CD4-positive, alpha-beta memory T cell (primary cell): ENCODE measurements at regions not wholly inside any gene's neighbourhood (a gene's known extent, or its start where the extent isn't known, plus 50 kb on each side); places are given as distances from the start of the nearest gene placed in this dataset.

Experiments used
- CTCF ChIA-PET: fragments of 350-600 bp; sonication (Branson Sonifier 250); formaldehyde crosslinking; loops from one replicate; lab custom pipeline; 2021; ENCODE audit warnings: inconsistent platforms; ENCODE audit not compliant: partially characterized antibody; lab: Charles Lee
- POLR2A ChIA-PET: fragments of 350-600 bp; sonication (Branson Sonifier 250); formaldehyde crosslinking; loops from one replicate; lab custom pipeline; 2021; ENCODE audit not compliant: partially characterized antibody; lab: Charles Lee
- DNase-seq, 5 donors: peaks; one replicate each; pipeline versions ENCODE4 v3.0.0 to v3.0.0-alpha.2; 2020 to 2022; ENCODE audit warnings: mixed read lengths in 1 of 5
- H3K27ac ChIP-seq: one replicate; pipeline ENCODE4 v1.7.0; 2013; ENCODE audit warnings: low read depth, low read length
- H3K27me3 ChIP-seq: 2 replicates; pipeline ENCODE4 v1.7.0; 2013; ENCODE audit warnings: mild to moderate bottlenecking, low read length, moderate library complexity; ENCODE audit not compliant: insufficient read depth
- H3K36me3 ChIP-seq: 2 replicates; pipeline ENCODE4 v1.7.0; 2013; ENCODE audit warnings: mild to moderate bottlenecking, low read length, moderate library complexity; ENCODE audit not compliant: insufficient read depth
- H3K4me1 ChIP-seq: 2 replicates; pipeline ENCODE4 v1.7.0; 2013; ENCODE audit warnings: mild to moderate bottlenecking, low read length, moderate library complexity; ENCODE audit not compliant: insufficient read depth
- H3K4me3 ChIP-seq, 2 donors: one replicate each; pipeline ENCODE4 v1.7.0; 2013; ENCODE audit warnings: low read length in 2 of 2, mild to moderate bottlenecking in 1 of 2
- H3K9me3 ChIP-seq, 2 donors: one replicate each; pipeline ENCODE4 v1.7.0; 2013; ENCODE audit warnings: low read length in 2 of 2, control low read depth in 1 of 2; ENCODE audit not compliant: control insufficient read depth in 1 of 2
- H3K27ac Mint-ChIP-seq, 7 donors: one replicate each; pipeline ENCODE4 v1.8.0; 2020 to 2021; ENCODE audit warnings: mixed read lengths in 7 of 7, mild to moderate bottlenecking in 6 of 7, inconsistent platforms in 3 of 7, moderate library complexity in 3 of 7
- H3K27me3 Mint-ChIP-seq, 2 donors: one replicate each; pipeline ENCODE4 v1.8.0; 2020 to 2021; ENCODE audit warnings: mixed read lengths in 2 of 2
- H3K36me3 Mint-ChIP-seq, 2 donors: one replicate each; pipeline ENCODE4 v1.8.0; 2020 to 2021; ENCODE audit warnings: mixed read lengths in 2 of 2, inconsistent platforms in 1 of 2, mild to moderate bottlenecking in 1 of 2
- H3K4me1 Mint-ChIP-seq, 4 donors: one replicate each; pipeline ENCODE4 v1.8.0; 2020 to 2021; ENCODE audit warnings: mixed read lengths in 4 of 4, mild to moderate bottlenecking in 1 of 4
- H3K4me3 Mint-ChIP-seq, 8 donors: one replicate each; pipeline ENCODE4 v1.8.0; 2020 to 2021; ENCODE audit warnings: mixed read lengths in 8 of 8, mild to moderate bottlenecking in 7 of 8, moderate library complexity in 6 of 8, inconsistent platforms in 3 of 8
- H3K9me3 Mint-ChIP-seq, 8 donors: one replicate each; pipeline ENCODE4 v1.8.0; 2020 to 2021; ENCODE audit warnings: mixed read lengths in 8 of 8, mild to moderate bottlenecking in 5 of 8, inconsistent platforms in 3 of 8, moderate library complexity in 1 of 8
- intact Hi-C: fragments of 100-400 bp; cut with micrococcal nuclease; formaldehyde crosslinking; loops from one replicate; pipeline ENCODE4 v1.15.1; 2023

- H3K4me1 Mint-ChIP-seq, result no peaks in the 10 kb centered on the region
- Histone ChIP-seq H3K9me3 (no peaks in the 10 kb centered on the region), H3K36me3 (no peaks in the 10 kb centered on the region), H3K4me3 (no peak overlapping the region), H3K27me3 (no peaks in the 10 kb centered on the region), H3K27ac (no peak overlapping the region), H3K4me1 (no peaks in the 10 kb centered on the region)
- no peaks in the 10 kb centered on the region for H3K36me3 Mint-ChIP-seq
- DNase-seq, result no peak
- intact Hi-C loops, result no loop called here
- H3K4me3 Mint-ChIP-seq, result no peak overlapping the region
- H3K27me3 Mint-ChIP-seq, result no peaks in the 10 kb centered on the region
- ChIA-PET CTCF (no interaction called here), POLR2A (no interaction called here)
- H3K27ac Mint-ChIP-seq, result no peak overlapping the region
- H3K9me3 Mint-ChIP-seq, result peaks cover 0 to 10% (median 2%) of the 10 kb centered on the region in 8 donors
Observed at GRCh38 chr16:26211542-26211941, 519.8 kb downstream of the HS3ST4 start.

DNA sequence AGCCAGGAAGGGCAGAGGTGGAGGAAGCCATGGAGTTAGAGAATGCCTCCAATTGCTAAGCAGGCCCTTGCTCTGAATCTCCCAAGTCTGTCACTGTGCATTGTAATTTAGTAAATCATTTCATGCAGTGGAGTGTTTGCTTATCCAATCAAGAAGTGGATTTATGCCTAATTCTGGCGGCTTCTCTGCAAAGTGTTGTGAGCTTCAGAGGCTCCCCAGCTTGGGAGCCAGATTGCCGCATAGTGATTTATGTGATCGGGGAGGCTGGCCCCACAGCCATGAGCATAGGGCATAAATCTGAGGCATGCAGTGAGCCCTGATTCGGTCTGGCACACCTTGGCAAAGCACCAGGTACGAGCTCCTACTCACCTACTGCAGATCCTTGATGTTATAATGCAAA lies 520.8 kb downstream of the HS3ST4 start:
- H3K36me3 ChIP-seq, result no peaks in the 10 kb centered on the region
- Mint-ChIP-seq H3K4me3 (no peak overlapping the region), H3K36me3 (no peaks in the 10 kb centered on the region), H3K27me3 (no peaks in the 10 kb centered on the region), H3K27ac (no peak overlapping the region), H3K9me3 (peaks cover 0 to 10% (median under 1%) of the 10 kb centered on the region in 8 donors), H3K4me1 (no peaks in the 10 kb centered on the region)
- H3K4me1 ChIP-seq, result no peaks in the 10 kb centered on the region
- no peaks in the 10 kb centered on the region for H3K27me3 ChIP-seq
- no peak overlapping the region for H3K4me3 ChIP-seq
- no peak for DNase-seq
- H3K9me3 ChIP-seq, result no peaks in the 10 kb centered on the region
- no peak overlapping the region for H3K27ac ChIP-seq
- intact Hi-C loops, result no loop called here
- ChIA-PET POLR2A (no interaction called here), CTCF (no interaction called here)

- Histone ChIP-seq H3K4me3 (no peak overlapping the region), H3K9me3 (no peaks in the 10 kb centered on the region), H3K27me3 (no peaks in the 10 kb centered on the region), H3K4me1 (no peaks in the 10 kb centered on the region), H3K27ac (no peak overlapping the region), H3K36me3 (no peaks in the 10 kb centered on the region)
- POLR2A ChIA-PET, result no interaction called here
- Mint-ChIP-seq H3K9me3 (peaks cover 0 to 13% (median under 1%) of the 10 kb centered on the region in 8 donors), H3K27ac (no peak overlapping the region), H3K27me3 (peaks cover 2% of the 10 kb centered on the region in 2 donors), H3K4me3 (no peak overlapping the region), H3K36me3 (no peaks in the 10 kb centered on the region), H3K4me1 (no peaks in the 10 kb centered on the region)
- intact Hi-C loops, result no loop called here
- CTCF ChIA-PET, result no interaction called here
- DNase-seq, result no peak
Observed at GRCh38 chr16:26214581-26215174, 522.9 kb downstream of the HS3ST4 start.

DNA sequence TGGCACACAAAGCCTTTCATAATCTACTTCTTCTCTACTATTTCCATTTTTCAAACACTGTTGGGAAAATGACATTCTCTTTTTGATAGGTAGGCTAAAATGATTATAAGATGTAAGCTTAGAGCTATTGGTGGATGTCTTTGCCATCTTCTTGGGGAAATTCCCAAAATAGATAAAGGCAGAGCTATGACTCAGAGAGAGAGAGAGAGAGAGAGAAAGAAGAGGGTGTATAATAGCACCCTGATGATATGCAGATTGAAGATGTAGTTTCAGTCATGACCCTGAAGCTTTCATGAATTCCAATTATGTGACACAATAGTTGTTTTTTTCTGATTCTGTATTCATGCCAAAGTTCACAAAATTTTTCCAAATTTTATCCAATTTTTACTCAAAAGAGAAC lies 529.1 kb downstream of the HS3ST4 start:
- ChIA-PET CTCF (no interaction called here), POLR2A (no interaction called here)
- DNase-seq, result no peak
- no peaks in the 10 kb centered on the region for H3K27me3 ChIP-seq
- H3K27ac ChIP-seq, result no peak overlapping the region
- no peak overlapping the region for H3K4me3 ChIP-seq
- H3K36me3 ChIP-seq, result no peaks in the 10 kb centered on the region
- H3K9me3 ChIP-seq, result no peaks in the 10 kb centered on the region
- Mint-ChIP-seq H3K27ac (no peak overlapping the region), H3K4me1 (no peaks in the 10 kb centered on the region), H3K36me3 (no peaks in the 10 kb centered on the region), H3K4me3 (no peak overlapping the region), H3K27me3 (peaks cover 2 to 8% of the 10 kb centered on the region in 2 donors), H3K9me3 (peaks cover 0 to 3% (median 0%) of the 10 kb centered on the region in 8 donors)
- H3K4me1 ChIP-seq, result no peaks in the 10 kb centered on the region
- intact Hi-C loops, result no loop called here

DNA sequence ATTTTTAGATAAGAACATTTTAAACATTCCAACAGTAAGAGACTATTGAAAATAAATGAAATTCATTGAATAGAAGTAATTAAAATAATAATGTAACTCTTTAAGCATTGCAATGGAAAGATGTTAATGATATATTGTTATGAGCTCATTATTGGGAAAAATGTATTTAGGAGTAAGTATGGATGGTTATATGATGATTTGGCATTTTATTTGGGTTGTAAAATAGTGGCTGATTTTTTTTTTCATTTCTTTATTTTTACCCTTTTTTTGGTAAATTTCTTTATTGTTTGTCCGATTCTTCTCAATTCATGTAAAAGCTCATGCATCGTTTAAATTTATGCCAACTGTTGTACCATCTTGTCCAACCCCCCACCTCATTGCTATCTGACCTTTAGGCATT lies 539.9 kb downstream of the HS3ST4 start:
- Histone ChIP-seq H3K4me1 (no peaks in the 10 kb centered on the region), H3K27me3 (no peaks in the 10 kb centered on the region), H3K4me3 (no peak overlapping the region), H3K9me3 (no peaks in the 10 kb centered on the region), H3K36me3 (no peaks in the 10 kb centered on the region), H3K27ac (no peak overlapping the region)
- ChIA-PET POLR2A (no interaction called here), CTCF (no interaction called here)
- no peaks in the 10 kb centered on the region for H3K36me3 Mint-ChIP-seq
- DNase-seq, result no peak
- H3K4me3 Mint-ChIP-seq, result no peak overlapping the region
- no peaks in the 10 kb centered on the region for H3K4me1 Mint-ChIP-seq
- peaks cover 0 to 1% of the 10 kb centered on the region in 2 donors for H3K27me3 Mint-ChIP-seq
- H3K27ac Mint-ChIP-seq, result no peak overlapping the region
- intact Hi-C loops, result no loop called here
- H3K9me3 Mint-ChIP-seq, result peaks cover 0 to 2% (median 0%) of the 10 kb centered on the region in 8 donors

GRCh38 chr16:26240807-26241206 lies 549.0 kb downstream of the HS3ST4 start:
- Histone ChIP-seq H3K27me3 (no peaks in the 10 kb centered on the region), H3K9me3 (no peaks in the 10 kb centered on the region), H3K36me3 (no peaks in the 10 kb centered on the region), H3K4me1 (no peaks in the 10 kb centered on the region), H3K4me3 (no peak overlapping the region), H3K27ac (no peak overlapping the region)
- no peaks in the 10 kb centered on the region for H3K4me1 Mint-ChIP-seq
- intact Hi-C loops, result no loop called here
- peaks cover 0 to 22% (median 8%) of the 10 kb centered on the region in 8 donors for H3K9me3 Mint-ChIP-seq
- CTCF ChIA-PET, result no interaction called here
- H3K27me3 Mint-ChIP-seq, result peaks cover 2 to 12% of the 10 kb centered on the region in 2 donors
- H3K27ac Mint-ChIP-seq, result no peak overlapping the region
- no peak overlapping the region for H3K4me3 Mint-ChIP-seq
- H3K36me3 Mint-ChIP-seq, result no peaks in the 10 kb centered on the region
- DNase-seq, result no peak
- POLR2A ChIA-PET, result no interaction called here

DNA sequence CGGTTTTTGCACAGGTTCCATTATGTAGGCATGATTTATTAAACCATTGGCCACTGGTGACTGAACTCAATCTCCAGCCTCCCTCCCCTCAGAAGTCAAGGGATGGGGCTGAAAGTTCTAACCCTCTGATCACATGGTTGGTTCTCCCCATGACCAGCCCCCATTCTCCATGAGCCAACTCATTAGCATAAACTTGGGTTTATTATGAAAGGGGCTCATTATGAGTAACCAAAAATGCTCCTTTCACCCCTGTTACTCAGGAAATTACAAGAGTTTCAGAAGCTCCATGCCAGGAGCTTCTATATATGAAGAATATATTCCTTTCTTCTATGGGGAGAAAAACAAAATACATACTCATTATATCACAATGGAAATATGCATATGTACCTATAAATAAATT lies 555.3 kb downstream of the HS3ST4 start:
- DNase-seq, result no peak
- no peaks in the 10 kb centered on the region for H3K4me1 ChIP-seq
- POLR2A ChIA-PET, result no interaction called here
- Mint-ChIP-seq H3K27me3 (peaks cover 0 to 2% of the 10 kb centered on the region in 2 donors), H3K4me3 (no peak overlapping the region), H3K9me3 (peaks cover 0 to 17% (median 7%) of the 10 kb centered on the region in 8 donors), H3K36me3 (no peaks in the 10 kb centered on the region), H3K4me1 (no peaks in the 10 kb centered on the region), H3K27ac (no peak overlapping the region)
- intact Hi-C loops, result no loop called here
- CTCF ChIA-PET, result no interaction called here
- no peaks in the 10 kb centered on the region for H3K27me3 ChIP-seq
- no peak overlapping the region for H3K27ac ChIP-seq
- no peaks in the 10 kb centered on the region for H3K36me3 ChIP-seq
- no peaks in the 10 kb centered on the region for H3K9me3 ChIP-seq
- no peak overlapping the region for H3K4me3 ChIP-seq

DNA sequence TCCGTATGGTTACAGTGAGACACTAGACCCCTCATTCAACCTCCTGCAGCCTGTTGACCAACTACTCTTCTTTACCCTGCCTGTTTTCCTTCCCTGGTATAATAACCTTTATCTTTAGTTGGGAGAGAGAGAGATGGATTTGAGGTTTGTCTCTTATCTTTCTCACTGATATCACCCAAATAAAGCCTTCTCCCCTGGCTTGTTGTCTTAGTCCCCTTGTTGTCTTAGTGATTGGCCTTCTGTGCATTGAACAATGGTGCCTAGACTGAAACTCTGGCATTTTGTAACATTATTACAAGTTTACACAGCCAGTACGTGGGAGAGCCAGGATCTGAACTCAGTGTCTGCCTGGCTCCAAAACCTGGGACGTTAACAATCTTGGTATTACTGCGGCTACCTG lies 560.8 kb downstream of the HS3ST4 start:
- Mint-ChIP-seq H3K27ac (no peak overlapping the region), H3K4me1 (no peaks in the 10 kb centered on the region), H3K9me3 (peaks cover 0 to 20% (median 11%) of the 10 kb centered on the region in 8 donors), H3K36me3 (no peaks in the 10 kb centered on the region), H3K27me3 (peaks cover 0 to 4% of the 10 kb centered on the region in 2 donors), H3K4me3 (no peak overlapping the region)
- no peak for DNase-seq
- H3K4me1 ChIP-seq, result no peaks in the 10 kb centered on the region
- no peaks in the 10 kb centered on the region for H3K27me3 ChIP-seq
- POLR2A ChIA-PET, result no interaction called here
- H3K9me3 ChIP-seq, result no peaks in the 10 kb centered on the region
- no peaks in the 10 kb centered on the region for H3K36me3 ChIP-seq
- intact Hi-C loops, result no loop called here
- no peak overlapping the region for H3K4me3 ChIP-seq
- CTCF ChIA-PET, result no interaction called here
- H3K27ac ChIP-seq, result no peak overlapping the region
